GM21526 (cell line): ENCODE measurements at regions not wholly inside any gene's neighbourhood (a gene's known extent, or its start where the extent isn't known, plus 50 kb on each side); places are given as distances from the start of the nearest gene placed in this dataset.
"Not testable (repeated sequence)": the region's sequence is repeated elsewhere in the genome, so short reads cannot be mapped to it uniquely, and the experiment has no call there.

Experiments used
- ATAC-seq: cut with Tn5 transposase; IDR thresholded peaks from one replicate; pipeline ENCODE4 v1.9.1; 2021; ENCODE audit warnings: moderate library complexity; ENCODE audit not compliant: unreplicated experiment, low FRiP score

DNA sequence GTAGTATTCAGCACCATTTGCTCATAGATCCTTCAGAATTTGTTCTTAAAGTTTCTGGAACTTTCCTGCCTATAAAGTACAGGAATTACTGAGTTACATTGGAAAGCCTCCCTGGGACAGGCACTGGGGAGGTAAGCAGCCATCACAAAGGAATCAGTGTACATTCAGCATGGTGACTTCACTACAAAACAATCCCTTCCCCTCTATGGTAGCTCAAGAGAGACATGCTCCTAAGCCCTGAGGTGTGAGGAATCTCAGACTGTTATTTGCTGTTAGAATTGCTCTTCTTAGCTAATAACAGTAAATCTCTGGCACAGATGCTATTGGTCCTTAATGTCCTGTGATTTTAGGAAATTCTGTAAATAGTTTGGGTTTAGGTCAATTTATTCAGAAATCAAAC lies 1898.0 kb upstream of the PCDH7 start:
- ATAC-seq, result no peak

DNA sequence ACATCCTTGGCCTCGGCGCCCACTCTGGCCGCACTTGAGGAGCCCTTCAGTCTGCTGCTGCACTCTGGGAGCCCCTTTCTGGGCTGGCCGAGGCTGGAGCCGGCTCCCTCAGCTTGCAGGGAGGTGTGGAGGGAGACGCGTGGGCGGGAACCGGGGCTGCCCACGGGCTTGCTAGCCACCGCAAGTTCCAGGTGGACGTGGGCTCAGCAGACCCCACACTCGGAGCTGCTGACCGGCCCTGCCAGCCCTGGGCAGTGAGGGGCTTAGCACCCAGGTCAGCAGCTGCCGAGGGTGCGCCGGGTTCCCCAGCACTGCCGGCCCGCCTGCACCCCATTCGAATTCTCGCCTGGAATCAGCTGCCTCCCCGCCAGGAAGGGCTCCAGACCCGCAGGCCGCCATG lies 1892.3 kb upstream of the PCDH7 start:
- ATAC-seq, result no peak

DNA sequence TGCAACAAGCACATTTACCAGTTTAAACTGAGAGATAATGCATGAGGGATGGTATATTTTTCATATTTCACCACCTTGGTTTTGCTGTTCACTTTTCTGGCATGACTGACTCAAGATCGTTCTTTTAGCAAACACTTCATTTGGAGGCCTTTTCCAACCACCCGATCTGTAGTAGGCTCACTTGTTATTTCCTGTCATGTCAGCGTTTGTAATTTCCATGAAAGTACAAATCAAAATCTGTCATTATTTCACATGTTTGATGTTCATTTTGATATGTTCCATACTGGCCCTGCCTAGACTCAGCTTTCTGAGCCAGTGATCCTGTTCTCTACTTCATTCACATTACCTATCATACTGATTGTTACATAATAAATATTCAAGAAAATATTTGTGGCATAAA lies 1888.3 kb upstream of the PCDH7 start:
- ATAC-seq, result no peak

GRCh38 chr4:28832444-28832843 lies 1887.7 kb upstream of the PCDH7 start:
- ATAC-seq, result no peak

DNA sequence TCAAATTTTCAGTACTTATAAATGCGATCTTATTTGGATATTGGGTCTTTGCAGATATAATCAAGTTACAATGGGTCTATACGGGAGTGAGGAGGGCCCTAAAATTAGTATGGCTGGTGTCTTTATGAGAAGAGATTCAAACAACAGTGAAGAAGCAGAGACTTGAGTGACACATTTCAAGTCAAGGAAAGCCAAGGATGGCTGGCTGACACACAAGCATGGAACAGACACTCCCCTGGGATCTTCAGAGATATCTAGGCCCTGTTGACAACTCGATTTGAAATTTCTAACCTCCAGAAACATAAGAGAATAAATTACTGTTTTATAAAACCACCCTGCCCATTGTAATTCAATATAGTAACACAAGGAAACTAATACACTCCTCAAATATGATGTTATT lies 1886.0 kb upstream of the PCDH7 start:
- ATAC-seq, result no peak

DNA sequence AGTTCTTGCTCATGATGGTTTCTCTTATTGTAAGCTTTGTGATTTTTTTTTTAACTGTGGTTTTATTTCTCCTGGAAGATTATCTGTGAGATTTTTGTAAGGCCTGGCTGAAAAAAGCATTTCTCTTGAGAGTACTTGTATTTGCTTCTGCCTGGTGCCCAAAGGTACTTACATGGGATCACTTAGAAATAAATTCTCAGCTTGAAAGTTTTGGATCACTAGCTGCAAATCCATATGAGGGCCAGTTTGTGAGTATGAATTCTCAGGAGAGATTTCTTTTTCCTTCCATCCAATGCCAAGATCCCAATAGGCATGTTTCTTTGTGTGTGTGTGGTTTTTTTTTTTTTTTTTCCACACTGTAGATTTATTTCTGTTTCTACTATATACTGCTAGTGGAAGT lies 1884.7 kb upstream of the PCDH7 start:
- ATAC-seq, result no peak

- no peak for ATAC-seq
These were observed 1877.9 kb upstream of the PCDH7 start for GRCh38 chr4:28842271-28842670.

DNA sequence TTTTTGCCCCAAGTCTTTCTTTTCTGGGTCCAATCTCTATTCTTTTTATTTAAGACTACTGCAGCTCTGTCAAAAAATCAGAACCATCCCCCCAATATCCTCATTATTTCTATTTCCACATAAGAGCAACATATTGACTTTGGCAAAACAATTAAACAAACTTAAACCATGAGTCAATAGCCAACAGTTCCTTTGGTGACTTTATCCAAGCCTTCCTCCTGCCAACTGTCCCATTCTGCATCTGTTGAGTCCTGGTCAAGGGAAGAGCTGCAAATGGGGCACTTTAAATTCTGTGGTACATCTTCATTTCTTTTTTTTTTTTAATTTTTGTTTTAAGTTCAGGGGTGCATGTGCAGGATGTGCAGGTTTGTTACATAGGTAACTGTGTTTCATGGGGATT lies 1875.0 kb upstream of the PCDH7 start:
- ATAC-seq, result no peak

DNA sequence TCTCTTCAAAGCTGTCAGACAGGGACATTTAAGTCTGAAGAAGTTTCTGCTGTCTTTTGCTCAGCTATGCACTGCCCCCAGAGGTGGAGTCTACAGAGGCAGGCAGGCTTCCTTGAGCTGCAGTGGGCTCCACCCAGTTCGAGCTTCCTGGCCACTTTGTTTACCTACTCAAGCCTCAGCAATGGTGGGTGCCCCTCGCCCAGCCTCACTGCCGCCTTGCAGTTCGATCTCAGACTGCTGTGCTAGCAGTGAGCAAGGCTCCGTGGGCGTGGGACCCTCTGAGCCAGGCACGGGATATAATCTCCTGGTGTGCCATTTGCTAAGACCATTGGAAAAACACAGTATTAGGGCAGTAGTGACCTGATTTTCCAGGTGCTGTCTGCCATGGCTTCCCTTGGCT lies 1863.1 kb upstream of the PCDH7 start:
- not testable (repeated sequence) for ATAC-seq

DNA sequence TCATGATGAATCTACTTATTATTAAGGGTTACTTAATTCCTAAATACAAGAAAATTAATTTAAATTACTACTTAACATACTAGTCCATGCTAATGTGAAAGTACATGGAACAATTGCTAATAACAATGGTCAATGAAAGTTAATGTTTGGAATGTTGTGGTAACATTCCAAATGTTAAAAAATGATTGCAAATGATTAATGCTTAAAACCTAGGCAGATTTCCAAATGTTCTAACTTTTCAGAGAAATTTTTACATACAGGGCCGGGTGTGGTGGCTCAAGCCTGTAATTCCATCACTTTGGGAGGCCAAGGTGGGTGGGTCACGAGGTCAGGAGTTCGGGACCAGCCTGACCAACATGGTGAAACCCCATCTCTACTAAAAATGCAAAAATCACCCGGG lies 1851.3 kb upstream of the PCDH7 start:
- ATAC-seq, result no peak

GRCh38 chr4:28879178-28879577 lies 1841.0 kb upstream of the PCDH7 start:
- no peak for ATAC-seq

DNA sequence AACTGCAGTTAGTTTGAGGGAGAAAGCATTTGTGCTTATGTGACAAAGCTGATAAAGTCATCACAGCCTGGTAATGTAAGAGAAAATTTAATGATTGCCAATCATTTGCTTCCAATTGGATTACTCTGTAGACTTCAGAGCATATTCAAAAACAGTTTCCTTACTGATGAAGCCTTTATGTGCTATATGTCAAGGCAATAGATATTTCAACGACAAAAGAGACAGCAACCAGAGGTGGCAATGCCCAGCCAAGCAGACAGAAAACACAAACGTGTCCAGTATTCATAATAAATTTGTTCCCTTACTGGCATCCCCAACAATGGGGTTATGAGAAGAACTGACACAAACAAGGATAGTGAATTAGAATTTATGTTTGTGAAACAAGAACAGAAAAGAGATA lies 1840.3 kb upstream of the PCDH7 start:
- no peak for ATAC-seq

DNA sequence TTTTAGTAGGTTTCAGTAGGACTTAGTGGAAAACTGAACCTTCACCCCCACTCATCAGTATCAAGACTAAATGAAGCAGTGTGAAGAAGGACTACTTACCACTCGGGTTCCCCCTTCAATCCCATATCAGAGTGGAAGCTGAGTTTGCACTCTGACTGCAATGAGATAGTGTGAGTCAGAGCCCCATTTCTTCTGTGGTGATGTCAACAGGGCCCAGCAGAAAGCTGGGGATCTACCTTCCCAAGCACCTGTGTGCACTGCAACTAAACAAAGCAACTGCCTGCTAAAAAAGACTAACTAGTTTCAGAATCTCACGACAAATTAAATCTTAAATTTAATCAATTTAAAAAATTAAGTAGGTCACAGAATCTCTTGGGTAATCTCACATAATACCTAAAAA lies 1837.0 kb upstream of the PCDH7 start:
- ATAC-seq, result no peak

DNA sequence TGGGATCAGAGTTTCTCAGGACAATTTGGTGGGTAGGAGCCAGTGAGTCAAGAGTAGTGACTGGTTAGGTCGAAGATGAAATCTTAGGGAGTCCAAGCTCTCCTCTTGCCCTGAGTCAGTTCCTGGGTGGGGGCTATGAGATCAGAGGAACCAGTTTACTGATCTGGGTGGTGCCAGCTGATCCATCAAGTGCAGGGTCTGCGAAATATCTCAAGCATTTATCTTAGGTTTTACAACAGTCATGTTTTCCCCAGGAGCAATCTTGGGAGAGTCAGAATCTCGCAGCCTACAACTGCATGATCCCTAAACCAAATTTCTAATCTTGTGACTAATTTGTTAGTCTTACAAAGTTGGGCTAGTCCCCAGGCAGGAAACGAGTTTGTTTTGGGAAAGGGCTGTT lies 1833.2 kb upstream of the PCDH7 start:
- no peak for ATAC-seq

DNA sequence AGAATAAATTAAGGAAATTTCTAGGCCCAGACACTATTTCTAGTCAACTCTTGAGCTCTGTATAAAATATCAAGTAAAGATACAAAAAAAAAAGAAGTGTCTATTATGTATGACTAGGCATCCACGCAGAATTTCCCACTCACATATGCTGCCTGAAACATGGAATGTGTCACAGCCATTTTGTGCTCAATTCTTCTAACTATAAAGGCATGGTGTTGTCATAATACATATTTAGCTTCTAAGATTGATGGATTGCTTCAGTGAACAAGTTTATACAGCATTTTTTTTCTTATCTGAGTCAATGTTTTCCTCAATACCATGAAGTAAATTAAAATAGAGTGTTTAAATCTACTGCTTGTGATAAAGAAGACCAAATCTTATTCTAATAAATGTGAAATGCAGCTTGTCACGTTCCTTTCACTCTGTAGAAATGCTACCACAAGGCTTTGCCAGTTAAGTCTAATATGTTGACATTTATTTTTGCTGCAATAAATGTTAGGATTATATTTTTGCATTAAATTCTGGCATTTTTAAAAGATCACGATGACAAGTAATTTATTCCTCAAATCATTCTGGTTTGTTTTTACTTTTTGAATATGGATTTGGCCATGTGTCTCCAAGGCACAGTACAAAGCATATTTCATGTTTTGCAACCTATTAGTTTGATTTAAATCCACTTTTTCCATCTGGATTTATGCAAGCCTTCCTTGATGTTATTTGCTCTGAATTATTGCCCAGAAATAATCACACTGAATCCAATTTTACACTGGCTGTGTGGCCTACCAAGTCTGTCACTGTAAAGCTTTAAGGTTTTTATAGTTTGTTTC lies 1829.0 kb upstream of the PCDH7 start:
- no peak for ATAC-seq

DNA sequence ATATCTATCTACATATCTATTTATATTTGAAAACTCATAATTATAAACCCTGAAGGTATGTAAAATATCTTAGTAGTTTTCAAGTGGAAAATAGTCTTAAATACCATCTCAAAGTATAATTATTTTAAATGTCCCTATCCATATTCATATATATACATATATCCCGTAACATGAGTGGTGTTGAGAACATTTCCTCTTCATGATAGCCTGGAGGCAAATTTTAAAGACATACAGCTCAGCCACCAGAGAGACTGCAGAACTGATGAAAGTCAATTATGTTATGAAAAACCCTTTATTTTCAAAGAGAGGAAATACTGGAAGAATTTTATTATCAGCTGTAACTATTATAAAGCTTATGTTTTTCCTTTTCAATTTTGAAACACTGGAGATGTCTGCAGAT lies 1806.7 kb upstream of the PCDH7 start:
- no peak for ATAC-seq

DNA sequence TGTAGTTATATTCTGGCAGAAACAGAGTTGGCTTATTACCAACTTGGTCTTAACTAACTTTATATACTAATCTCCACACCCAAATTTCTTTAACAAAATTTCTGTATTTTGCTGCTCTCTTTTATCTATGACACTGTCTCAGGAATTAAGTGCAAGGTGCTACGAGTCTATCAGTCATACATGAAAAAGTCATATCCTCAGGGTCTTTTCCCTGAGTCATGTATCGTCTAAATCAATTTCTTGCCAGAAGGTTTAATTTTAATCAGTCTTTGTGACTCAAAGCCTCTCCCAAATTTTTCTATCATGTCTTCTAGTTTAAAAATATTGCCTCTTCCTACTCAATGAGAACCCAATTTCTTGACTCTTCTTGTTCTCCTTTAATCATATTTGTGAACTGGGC lies 1803.6 kb upstream of the PCDH7 start:
- no peak for ATAC-seq

DNA sequence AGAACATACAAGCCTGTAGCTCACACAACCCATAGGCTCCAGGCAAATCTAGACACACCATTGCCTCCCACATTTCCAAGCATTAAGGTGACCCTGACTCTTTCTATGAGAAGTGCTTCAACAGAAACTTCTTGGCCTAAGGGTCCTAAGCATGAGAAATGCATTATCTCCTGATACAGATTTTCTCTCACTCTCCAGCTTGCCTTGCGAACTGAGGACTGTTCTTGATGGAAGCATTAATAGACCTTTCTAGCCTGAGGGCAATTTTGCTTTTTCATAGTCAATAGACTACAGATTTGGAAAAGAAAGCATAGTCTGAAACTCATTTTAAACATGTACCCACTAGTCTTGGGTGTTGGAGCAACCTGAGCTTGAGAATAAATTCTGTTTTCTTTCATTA lies 1801.3 kb upstream of the PCDH7 start:
- no peak for ATAC-seq

DNA sequence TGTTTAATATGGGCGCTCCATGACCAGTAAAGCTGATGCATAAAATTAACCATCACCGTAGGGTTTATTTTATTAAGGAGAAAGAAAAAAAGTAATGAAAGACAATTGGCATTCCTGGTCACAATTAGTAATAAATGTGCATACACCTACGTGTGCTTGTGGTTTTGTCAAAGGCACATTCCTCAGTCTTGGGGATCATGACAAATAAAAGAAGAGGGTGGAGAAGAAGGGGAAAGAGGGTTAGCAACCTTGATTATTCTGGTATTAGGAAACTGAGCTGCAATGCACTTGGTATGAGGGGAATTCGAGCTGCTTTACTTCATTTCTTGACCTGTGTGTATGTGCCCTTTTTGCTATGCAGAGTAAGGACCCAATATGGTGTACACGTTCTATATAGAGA lies 1798.3 kb upstream of the PCDH7 start:
- ATAC-seq, result no peak

DNA sequence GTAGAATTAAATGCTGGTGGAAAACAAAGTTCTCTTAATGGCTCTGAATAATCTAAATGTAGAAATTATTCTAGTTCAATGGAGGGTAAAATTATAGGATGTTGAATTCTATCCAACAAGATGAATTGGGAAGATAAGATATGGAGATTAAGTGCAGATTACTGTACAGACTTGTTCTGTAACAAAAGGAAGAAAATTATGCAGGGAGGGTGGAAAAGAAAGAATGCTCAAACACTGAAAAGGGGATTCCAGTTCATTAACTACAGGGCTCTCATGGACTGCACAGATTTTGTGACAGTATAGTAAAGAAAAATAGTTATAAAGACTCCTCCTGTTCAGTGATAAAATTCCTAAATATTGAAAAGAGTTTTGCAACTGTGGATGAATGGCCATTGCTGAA lies 1794.0 kb upstream of the PCDH7 start:
- no peak for ATAC-seq

DNA sequence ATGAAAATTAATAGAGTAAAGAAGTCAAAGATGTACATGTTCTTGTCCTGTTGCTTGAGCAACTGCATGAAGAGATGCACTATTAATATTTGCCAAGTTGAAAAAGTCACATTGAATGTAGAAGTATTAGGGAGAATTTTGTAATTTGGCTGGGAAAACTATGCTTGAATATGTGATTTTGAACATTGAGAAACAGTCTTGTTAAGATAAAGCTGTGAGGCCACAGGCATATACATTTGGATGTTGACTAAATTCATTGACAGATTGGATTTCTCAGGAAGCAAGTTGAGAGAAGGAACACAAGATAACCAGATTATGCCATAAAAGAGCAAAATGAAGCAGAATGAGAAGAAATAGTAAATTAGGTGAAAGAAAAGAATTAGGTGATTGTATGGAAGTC lies 1777.5 kb upstream of the PCDH7 start:
- ATAC-seq, result no peak

DNA sequence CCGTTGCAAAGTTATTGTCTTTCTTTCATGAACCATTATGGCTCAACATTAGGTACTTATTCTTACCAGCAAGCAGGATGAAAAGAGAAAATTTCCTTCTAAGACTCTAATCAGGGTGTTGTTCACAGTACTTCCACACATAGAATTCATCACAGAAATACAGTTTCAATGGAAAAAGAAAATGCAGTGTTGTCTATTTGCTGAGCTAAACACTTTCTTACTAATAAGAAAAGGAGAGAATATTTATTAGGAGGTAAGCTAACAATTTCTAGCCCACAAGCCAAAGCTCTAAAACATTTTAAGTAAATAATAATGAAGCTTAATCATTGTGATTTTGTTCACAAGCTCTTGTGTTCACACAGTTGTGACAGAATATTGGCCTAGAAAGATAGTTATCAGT lies 1772.8 kb upstream of the PCDH7 start:
- no peak for ATAC-seq

DNA sequence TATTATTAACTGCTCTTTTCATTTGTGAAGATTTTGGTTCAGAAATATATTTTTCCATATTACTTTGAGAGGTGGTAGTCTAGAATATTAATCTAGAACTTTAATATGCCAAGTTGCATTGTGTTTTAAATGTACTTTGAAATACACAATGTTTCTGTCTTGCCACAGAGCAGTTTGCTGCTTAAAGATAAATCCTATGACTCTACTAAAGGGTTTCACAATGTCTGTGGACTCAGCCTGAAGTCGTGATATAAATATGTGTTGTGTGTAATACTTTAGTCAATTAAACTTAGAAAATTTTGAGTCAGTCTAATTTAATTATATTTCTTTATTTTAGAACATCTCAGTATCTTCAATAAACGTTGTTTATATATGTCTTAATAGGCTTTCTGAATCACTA lies 1771.7 kb upstream of the PCDH7 start:
- no peak for ATAC-seq
